ENCODE measurements at regions not wholly inside any gene's neighbourhood (a gene's known extent, or its start where the extent isn't known, plus 50 kb on each side); places are given as distances from the start of the nearest gene placed in this dataset.
A peak's percentile ranks its signal among the peaks of the same experiment; 100 is the strongest.

DNA sequence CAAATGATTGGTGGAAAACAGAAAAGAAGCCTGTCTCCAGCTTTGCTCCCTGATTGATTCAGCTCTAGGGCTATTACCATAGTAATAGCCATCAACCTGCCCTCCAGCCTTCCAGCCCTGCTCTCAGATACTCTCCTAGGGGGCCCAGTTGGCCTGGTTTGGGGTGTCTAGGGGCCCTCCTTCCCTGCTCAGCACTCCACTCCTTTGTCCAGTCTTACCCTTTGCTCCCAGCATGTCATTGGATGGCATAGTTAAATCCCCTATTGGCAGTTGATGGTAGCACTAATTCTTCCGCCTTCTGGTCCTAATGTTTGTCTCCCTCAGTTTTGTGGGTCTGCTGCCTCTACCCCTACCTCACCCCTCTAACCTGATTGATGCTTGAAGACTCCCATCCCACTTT, 175.4 kb upstream of the PELI2 start:
- DNase-seq (no peak), ATAC-seq (no peak)
- intact Hi-C loops (cut with DNase I) = no loop called here
- H3K27me3 ChIP-seq = no peaks in the 10 kb centered on the region
- H3K4me1 ChIP-seq = no peaks in the 10 kb centered on the region
- WGBS (ENCODE audit: insufficient coverage, low coverage, low lambda C conversion rate, missing lambda C conversion rate) = 94% methylated on average over 1 of the region's 1 CpG
- H3K4me3 ChIP-seq = no peak overlapping the region
- H3K36me3 ChIP-seq = no peaks in the 10 kb centered on the region
- no peak overlapping the region for H3K27ac ChIP-seq
- no peaks in the 10 kb centered on the region for H3K9me3 ChIP-seq
- TF ChIP-seq, protein P1, sequence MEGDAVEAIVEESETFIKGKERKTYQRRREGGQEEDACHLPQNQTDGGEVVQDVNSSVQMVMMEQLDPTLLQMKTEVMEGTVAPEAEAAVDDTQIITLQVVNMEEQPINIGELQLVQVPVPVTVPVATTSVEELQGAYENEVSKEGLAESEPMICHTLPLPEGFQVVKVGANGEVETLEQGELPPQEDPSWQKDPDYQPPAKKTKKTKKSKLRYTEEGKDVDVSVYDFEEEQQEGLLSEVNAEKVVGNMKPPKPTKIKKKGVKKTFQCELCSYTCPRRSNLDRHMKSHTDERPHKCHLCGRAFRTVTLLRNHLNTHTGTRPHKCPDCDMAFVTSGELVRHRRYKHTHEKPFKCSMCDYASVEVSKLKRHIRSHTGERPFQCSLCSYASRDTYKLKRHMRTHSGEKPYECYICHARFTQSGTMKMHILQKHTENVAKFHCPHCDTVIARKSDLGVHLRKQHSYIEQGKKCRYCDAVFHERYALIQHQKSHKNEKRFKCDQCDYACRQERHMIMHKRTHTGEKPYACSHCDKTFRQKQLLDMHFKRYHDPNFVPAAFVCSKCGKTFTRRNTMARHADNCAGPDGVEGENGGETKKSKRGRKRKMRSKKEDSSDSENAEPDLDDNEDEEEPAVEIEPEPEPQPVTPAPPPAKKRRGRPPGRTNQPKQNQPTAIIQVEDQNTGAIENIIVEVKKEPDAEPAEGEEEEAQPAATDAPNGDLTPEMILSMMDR (IDR thresholded peaks at IDR 0.05) = no peak
- no peak for TF ChIP-seq POLR2A (IDR thresholded peaks at IDR 0.05)

DNA sequence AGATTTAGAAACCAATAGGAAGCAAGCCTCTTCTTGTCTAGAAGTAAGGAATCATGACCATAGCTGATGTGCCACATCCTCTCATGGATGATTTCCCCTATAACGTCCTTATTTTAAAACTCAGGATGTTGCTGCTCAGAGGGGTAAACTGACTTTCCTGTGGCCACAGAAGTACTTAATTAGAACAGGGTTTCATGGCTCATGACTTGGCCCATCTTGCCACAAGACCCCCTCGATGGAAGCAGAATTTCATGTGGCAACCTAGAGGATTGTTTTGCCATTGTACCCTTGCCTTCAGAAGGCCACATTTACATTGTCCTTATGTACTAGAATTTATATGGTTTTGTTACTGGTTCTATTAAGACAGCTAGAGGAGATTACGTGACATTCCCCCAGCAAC, 173.5 kb upstream of the PELI2 start:
- ATAC-seq = no peak
- H3K36me3 ChIP-seq = no peaks in the 10 kb centered on the region
- intact Hi-C loops (cut with DNase I) = no loop called here
- no peak overlapping the region for H3K27ac ChIP-seq
- DNase-seq = no peak
- TF ChIP-seq POLR2A (IDR thresholded peaks at IDR 0.05) = no peak
- TF ChIP-seq, protein P1 (IDR thresholded peaks at IDR 0.05) = no peak
- no peaks in the 10 kb centered on the region for H3K9me3 ChIP-seq
- no peak overlapping the region for H3K4me3 ChIP-seq
- 55% methylated on average over 3 of the region's 3 CpGs for WGBS (ENCODE audit: insufficient coverage, low coverage, low lambda C conversion rate, missing lambda C conversion rate)
- no peaks in the 10 kb centered on the region for H3K4me1 ChIP-seq
- no peaks in the 10 kb centered on the region for H3K27me3 ChIP-seq

DNA sequence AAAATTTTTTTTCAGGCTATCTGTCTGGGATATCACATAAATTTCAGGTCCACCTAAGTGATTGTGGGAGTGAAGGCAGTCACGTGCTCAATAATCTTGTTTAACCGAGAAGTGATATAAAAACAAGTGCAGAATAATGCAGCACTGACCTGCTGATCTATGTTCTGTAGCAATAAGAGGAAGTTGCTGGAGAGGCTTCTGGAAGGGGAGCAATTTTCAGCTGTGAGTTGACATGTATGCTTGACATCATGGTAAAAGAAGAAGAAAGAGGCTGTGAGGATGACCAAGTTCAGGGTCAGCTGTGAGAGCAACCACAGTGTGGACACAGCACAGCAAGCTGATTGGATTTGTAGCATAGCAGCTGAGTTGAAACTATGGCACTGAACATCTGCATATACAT, 172.0 kb upstream of the PELI2 start:
- intact Hi-C loops (cut with DNase I) = no loop called here
- no peak overlapping the region for H3K4me3 ChIP-seq
- H3K9me3 ChIP-seq = no peaks in the 10 kb centered on the region
- H3K27ac ChIP-seq = no peak overlapping the region
- no peaks in the 10 kb centered on the region for H3K36me3 ChIP-seq
- WGBS (ENCODE audit: insufficient coverage, low coverage, low lambda C conversion rate, missing lambda C conversion rate) = 64% methylated on average over 2 of the region's 2 CpGs
- no peak for DNase-seq
- ATAC-seq = peak in 1 of 4 donors; percentile 28
- no peaks in the 10 kb centered on the region for H3K4me1 ChIP-seq
- no peak for TF ChIP-seq POLR2A (IDR thresholded peaks at IDR 0.05)
- TF ChIP-seq, protein P1 (IDR thresholded peaks at IDR 0.05) = no peak
- no peaks in the 10 kb centered on the region for H3K27me3 ChIP-seq

DNA sequence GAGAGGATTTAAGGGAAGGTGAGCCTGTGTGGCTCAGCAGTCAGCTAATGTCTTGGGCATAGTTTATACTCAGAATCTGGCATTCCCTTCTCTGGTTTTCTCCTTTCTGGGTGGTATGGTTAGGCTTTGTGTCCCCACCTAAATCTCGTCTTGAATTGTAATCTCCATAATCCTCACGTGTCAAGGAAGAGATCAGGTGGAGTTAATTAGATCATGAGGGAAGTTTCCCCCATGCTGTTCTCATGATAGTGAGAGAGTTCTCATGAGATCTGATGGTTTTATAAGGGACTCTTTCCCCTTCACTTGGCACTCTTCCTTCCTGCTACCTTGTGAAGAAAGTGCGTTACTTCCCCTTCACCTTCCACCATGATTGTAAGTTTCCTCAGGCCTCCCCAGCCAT, 169.8 kb upstream of the PELI2 start:
- intact Hi-C loops (cut with DNase I) = no loop called here
- H3K4me3 ChIP-seq = no peak overlapping the region
- no peaks in the 10 kb centered on the region for H3K9me3 ChIP-seq
- no peaks in the 10 kb centered on the region for H3K4me1 ChIP-seq
- ATAC-seq (no peak), DNase-seq (no peak)
- TF ChIP-seq POLR2A (IDR thresholded peaks at IDR 0.05) = no peak
- TF ChIP-seq, protein P1 (IDR thresholded peaks at IDR 0.05) = no peak
- H3K27ac ChIP-seq = no peak overlapping the region
- WGBS (ENCODE audit: insufficient coverage, low coverage, low lambda C conversion rate, missing lambda C conversion rate) = 48% methylated on average over 3 of the region's 3 CpGs
- H3K27me3 ChIP-seq = no peaks in the 10 kb centered on the region
- no peaks in the 10 kb centered on the region for H3K36me3 ChIP-seq

DNA sequence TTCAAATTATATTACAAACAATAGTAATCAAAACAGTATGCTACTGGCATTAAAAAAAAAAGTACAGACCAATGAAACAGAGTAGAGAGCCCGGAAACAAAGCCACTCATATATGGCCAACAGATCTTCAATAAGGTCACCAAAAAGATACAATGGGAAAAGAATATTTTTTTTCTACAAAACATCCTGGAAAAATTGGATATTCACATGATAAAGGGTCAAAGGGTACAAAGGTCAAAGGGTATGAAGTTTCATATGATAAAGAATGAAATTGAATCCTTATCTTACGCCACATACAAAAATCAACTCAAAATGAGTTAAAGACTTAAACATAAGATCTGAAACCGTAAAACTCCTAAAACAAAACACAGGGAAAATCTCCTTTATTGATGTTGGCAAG, 168.5 kb upstream of the PELI2 start:
- H3K27ac ChIP-seq = no peak overlapping the region
- intact Hi-C loops (cut with DNase I) = no loop called here
- DNase-seq (no peak), ATAC-seq (no peak)
- no peaks in the 10 kb centered on the region for H3K9me3 ChIP-seq
- no peaks in the 10 kb centered on the region for H3K36me3 ChIP-seq
- no peak overlapping the region for H3K4me3 ChIP-seq
- 66% methylated on average over 3 of the region's 3 CpGs for WGBS (ENCODE audit: insufficient coverage, low coverage, low lambda C conversion rate, missing lambda C conversion rate)
- no peak for TF ChIP-seq POLR2A (IDR thresholded peaks at IDR 0.05)
- TF ChIP-seq, protein P1 (IDR thresholded peaks at IDR 0.05) = no peak
- H3K4me1 ChIP-seq = no peaks in the 10 kb centered on the region
- H3K27me3 ChIP-seq = no peaks in the 10 kb centered on the region
